ENCODE measurements at regions not wholly inside any gene's neighbourhood (a gene's known extent, or its start where the extent isn't known, plus 50 kb on each side); places are given as distances from the start of the nearest gene placed in this dataset.

GRCh38 chr1:232532901-232533300, 97.0 kb downstream of the SIPA1L2 start:
- TF ChIP-seq CTCF (IDR thresholded peaks at IDR 0.05; ENCODE audit: low read length) (no peak), EZH2 (optimal IDR thresholded peaks at IDR 0.05; ENCODE audit: low read depth, low read length) (no peak), EZH2phosphoT487 (IDR thresholded peaks at IDR 0.05; ENCODE audit: low read length) (no peak)
